Suprapubic skin (tissue), 4 donors: ENCODE measurements at regions not wholly inside any gene's neighbourhood (a gene's known extent, or its start where the extent isn't known, plus 50 kb on each side); places are given as distances from the start of the nearest gene placed in this dataset.

ENCODE experiments used
- DNase-seq, 2 donors: peaks; one replicate each; pipeline ENCODE4 v3.0.0-alpha.2; 2019; ENCODE audit warnings: low spot score in 2 of 2
- H3K27ac ChIP-seq: fragments of 200-600 bp; sonication (generic); one replicate; pipeline ENCODE4 v1.5.1; 2019
- H3K27me3 ChIP-seq: fragments of 200-600 bp; sonication (generic); one replicate; pipeline ENCODE4 v1.5.1; 2019
- H3K36me3 ChIP-seq: fragments of 200-600 bp; sonication (generic); one replicate; pipeline ENCODE4 v1.5.1; 2019
- H3K4me1 ChIP-seq: fragments of 200-600 bp; sonication (generic); one replicate; pipeline ENCODE4 v1.5.1; 2019
- H3K4me3 ChIP-seq: fragments of 200-600 bp; sonication (generic); one replicate; pipeline ENCODE4 v1.5.1; 2019; ENCODE audit warnings: mild to moderate bottlenecking
- H3K9me3 ChIP-seq: fragments of 200-600 bp; sonication (generic); one replicate; pipeline ENCODE4 v1.5.1; 2019
- CTCF ChIP-seq, 2 donors: fragments of 200-600 bp in 1 of 2; fragments of 450-650 bp in 1 of 2; sonication (generic) in 1 of 2; IDR thresholded peaks; one replicate each; pipeline ENCODE4 v1.5.1; 2016 to 2019; ENCODE audit warnings: antibody characterized with exemption in 2 of 2, mild to moderate bottlenecking in 1 of 2, moderate library complexity in 1 of 2
- EP300 ChIP-seq: sonication (generic); formaldehyde crosslinking; IDR thresholded peaks from one replicate; pipeline ENCODE4 v1.6.1; 2017; ENCODE audit warnings: antibody characterized with exemption
- POLR2A ChIP-seq, 2 donors: fragments of 450-650 bp; IDR thresholded peaks; one replicate each; pipeline ENCODE4 v1.6.1; 2017; ENCODE audit warnings: antibody characterized with exemption in 2 of 2, mild to moderate bottlenecking in 2 of 2, moderate library complexity in 2 of 2
- POLR2AphosphoS5 ChIP-seq, 3 donors: sonication (generic); formaldehyde crosslinking; IDR thresholded peaks; one replicate each; pipeline ENCODE4 v1.6.1; 2017; ENCODE audit warnings: antibody characterized with exemption in 3 of 3
- WGBS: methylation state at CpG from one replicate; pipeline ENCODE4 v1.1.5; 2018; 5-methylcytosine and 5-hydroxymethylcytosine counted together

GRCh38 chr20:43840382-43841070, 74.1 kb upstream of the TOX2 start:
- Histone ChIP-seq H3K4me3 (no peak overlapping the region), H3K9me3 (no peaks in the 10 kb centered on the region), H3K27ac (no peak overlapping the region), H3K4me1 (peaks cover 9% of the 10 kb centered on the region), H3K27me3 (peaks cover 5% of the 10 kb centered on the region), H3K36me3 (no peaks in the 10 kb centered on the region)
- TF ChIP-seq POLR2AphosphoS5 (IDR thresholded peaks at IDR 0.05) (no peak), EP300 (no peak), POLR2A (IDR thresholded peaks at IDR 0.05) (no peak), CTCF (IDR thresholded peaks at IDR 0.05) (no peak)
- 70% methylated on average over 11 of the region's 11 CpGs for WGBS
- no peak for DNase-seq

- WGBS = 80% methylated on average over 4 of the region's 4 CpGs
- TF ChIP-seq CTCF (IDR thresholded peaks at IDR 0.05) (no peak), POLR2AphosphoS5 (IDR thresholded peaks at IDR 0.05) (no peak), EP300 (no peak), POLR2A (IDR thresholded peaks at IDR 0.05) (no peak)
- Histone ChIP-seq H3K4me3 (no peak overlapping the region), H3K27ac (no peak overlapping the region), H3K27me3 (peaks cover 5% of the 10 kb centered on the region), H3K9me3 (no peaks in the 10 kb centered on the region), H3K36me3 (no peaks in the 10 kb centered on the region), H3K4me1 (peaks cover 5% of the 10 kb centered on the region)
- no peak for DNase-seq
Measured at GRCh38 chr20:43839793-43840199, 74.9 kb upstream of the TOX2 start.

GRCh38 chr20:43838703-43839060, 76.0 kb upstream of the TOX2 start:
- DNase-seq = no peak
- Histone ChIP-seq H3K4me1 (no peaks in the 10 kb centered on the region), H3K4me3 (no peak overlapping the region), H3K36me3 (no peaks in the 10 kb centered on the region), H3K27me3 (peaks cover 5% of the 10 kb centered on the region), H3K9me3 (no peaks in the 10 kb centered on the region), H3K27ac (no peak overlapping the region)
- 63% methylated on average over 5 of the region's 5 CpGs for WGBS
- TF ChIP-seq EP300 (no peak), POLR2AphosphoS5 (IDR thresholded peaks at IDR 0.05) (no peak), CTCF (IDR thresholded peaks at IDR 0.05) (no peak), POLR2A (IDR thresholded peaks at IDR 0.05) (no peak)

- TF ChIP-seq POLR2A (IDR thresholded peaks at IDR 0.05) (no peak), CTCF (IDR thresholded peaks at IDR 0.05) (no peak), EP300 (no peak), POLR2AphosphoS5 (IDR thresholded peaks at IDR 0.05) (no peak)
- 80% methylated on average over 14 of the region's 14 CpGs for WGBS
- Histone ChIP-seq H3K36me3 (no peaks in the 10 kb centered on the region), H3K27ac (no peak overlapping the region), H3K27me3 (peaks cover 5% of the 10 kb centered on the region), H3K4me3 (no peak overlapping the region), H3K9me3 (no peaks in the 10 kb centered on the region), H3K4me1 (no peaks in the 10 kb centered on the region)
- DNase-seq = no peak
Measured at GRCh38 chr20:43837856-43838702, 76.6 kb upstream of the TOX2 start.

GRCh38 chr20:43836790-43837189, 77.9 kb upstream of the TOX2 start:
- 82% methylated on average over 6 of the region's 6 CpGs for WGBS
- peaks cover 5% of the 10 kb centered on the region for H3K27me3 ChIP-seq
- no peak for TF ChIP-seq POLR2A (IDR thresholded peaks at IDR 0.05)
- TF ChIP-seq EP300 = no peak
- TF ChIP-seq CTCF (IDR thresholded peaks at IDR 0.05) = no peak
- TF ChIP-seq POLR2AphosphoS5 (IDR thresholded peaks at IDR 0.05) = no peak
- no peaks in the 10 kb centered on the region for H3K9me3 ChIP-seq
- H3K4me1 ChIP-seq = no peaks in the 10 kb centered on the region
- H3K36me3 ChIP-seq = no peaks in the 10 kb centered on the region
- DNase-seq = no peak
- no peak overlapping the region for H3K4me3 ChIP-seq
- H3K27ac ChIP-seq = no peak overlapping the region
